UCSD-AML1 (cell line): ENCODE measurements at regions not wholly inside any gene's neighbourhood (a gene's known extent, or its start where the extent isn't known, plus 50 kb on each side); places are given as distances from the start of the nearest gene placed in this dataset.

ENCODE experiments used
- DNase-seq: peaks from one replicate; lab custom pipeline; 2025; ENCODE audit not compliant: unreplicated experiment; lab: John Stamatoyannopoulos, UW

GRCh38 chr11:104609311-104610085, 288.8 kb downstream of the CASP12 start:
- DNase-seq = peak; percentile 16

GRCh38 chr11:104602643-104603042, 295.6 kb downstream of the CASP12 start:
- no peak for DNase-seq

- no peak for DNase-seq
These were observed 303.9 kb downstream of the CASP12 start for GRCh38 chr11:104594228-104594958.

GRCh38 chr11:104588970-104589369, 309.3 kb downstream of the CASP12 start:
- no peak for DNase-seq

- DNase-seq = no peak
These were observed 309.8 kb downstream of the CASP12 start for GRCh38 chr11:104588446-104588845.

- DNase-seq = no peak
These were observed 313.4 kb downstream of the CASP12 start for GRCh38 chr11:104584823-104585222.

- DNase-seq = no peak
These were observed 314.4 kb downstream of the CASP12 start for GRCh38 chr11:104583857-104584256.

GRCh38 chr11:104582431-104582830, 315.8 kb downstream of the CASP12 start:
- DNase-seq = no peak

- no peak for DNase-seq
These were observed 316.8 kb downstream of the CASP12 start for GRCh38 chr11:104581246-104581980.

GRCh38 chr11:104573441-104573990, 324.7 kb downstream of the CASP12 start:
- no peak for DNase-seq

GRCh38 chr11:104572279-104572678, 326.0 kb downstream of the CASP12 start:
- no peak for DNase-seq

GRCh38 chr11:104570078-104570701, 328.1 kb downstream of the CASP12 start:
- DNase-seq = no peak

- no peak for DNase-seq
These were observed 332.7 kb downstream of the CASP12 start for GRCh38 chr11:104565583-104565961.

- DNase-seq = no peak
These were observed 333.2 kb downstream of the CASP12 start for GRCh38 chr11:104564921-104565582.

- DNase-seq = no peak
These were observed 341.5 kb downstream of the CASP12 start for GRCh38 chr11:104556606-104557301.

GRCh38 chr11:104549019-104549418, 349.2 kb downstream of the CASP12 start:
- no peak for DNase-seq

- no peak for DNase-seq
These were observed 350.1 kb downstream of the CASP12 start for GRCh38 chr11:104547996-104548661.

- no peak for DNase-seq
These were observed 351.8 kb downstream of the CASP12 start for GRCh38 chr11:104546501-104546900.

GRCh38 chr11:104541701-104542100, 356.6 kb downstream of the CASP12 start:
- DNase-seq = no peak
